Ishikawa (cell line): ENCODE measurements at regions not wholly inside any gene's neighbourhood (a gene's known extent, or its start where the extent isn't known, plus 50 kb on each side); places are given as distances from the start of the nearest gene placed in this dataset.

Experiments
- CEBPB ChIP-seq: IDR thresholded peaks from 2 replicates; pipeline ENCODE4 v1.6.1; 2012
- CREB1 ChIP-seq: IDR thresholded peaks from 2 replicates; pipeline ENCODE4 v1.6.1; 2012; ENCODE audit warnings: low read depth
- EP300 ChIP-seq: IDR thresholded peaks from 2 replicates; pipeline ENCODE4 v1.6.1; 2012; ENCODE audit warnings: borderline replicate concordance
- FOXM1 ChIP-seq: IDR thresholded peaks from 2 replicates; pipeline ENCODE4 v1.6.1; 2012; ENCODE audit warnings: low read depth, borderline replicate concordance
- TAF1 ChIP-seq: IDR thresholded peaks from 2 replicates; pipeline ENCODE4 v1.6.1; 2012; ENCODE audit warnings: low read depth, mild to moderate bottlenecking
- TCF12 ChIP-seq: IDR thresholded peaks from 2 replicates; pipeline ENCODE4 v1.6.1; 2012; ENCODE audit warnings: low read depth
- YY1 ChIP-seq: IDR thresholded peaks from 2 replicates; pipeline ENCODE4 v1.6.1; 2012; ENCODE audit warnings: low read depth
- ZBTB7A ChIP-seq: IDR thresholded peaks from 2 replicates; pipeline ENCODE4 v1.6.1; 2012; ENCODE audit warnings: low read depth
- TF ChIP-seq, protein P1 (sequence below): IDR thresholded peaks from 2 replicates; pipeline ENCODE4 v1.6.1; 2012
- TF ChIP-seq, protein P2 (sequence below): IDR thresholded peaks from 2 replicates; pipeline ENCODE4 v1.6.1; 2012

DNA sequence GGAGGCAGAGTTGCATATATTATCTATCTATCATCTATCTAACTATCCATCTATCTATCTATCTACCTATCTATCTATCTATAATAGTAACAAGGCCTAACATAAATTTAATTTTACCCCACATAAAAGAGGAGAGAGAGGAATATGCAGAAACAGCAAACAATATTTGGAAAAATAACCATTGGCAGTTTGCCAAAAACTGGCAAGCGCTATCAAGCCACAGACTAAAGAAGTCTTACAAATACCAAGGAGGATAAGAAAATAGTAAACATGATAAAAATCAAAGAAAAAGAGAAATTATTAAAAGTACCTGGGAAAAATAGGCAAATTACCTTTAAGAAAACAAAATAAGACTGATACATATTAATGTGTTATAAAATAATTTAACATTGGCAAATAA is 230.8 kb downstream of the CPXCR1 start:
- TF ChIP-seq CEBPB (no peak), YY1 (no peak), TCF12 (no peak), FOXM1 (no peak), CREB1 (no peak), ZBTB7A (no peak), TAF1 (no peak), EP300 (no peak)
- TF ChIP-seq, protein P1, sequence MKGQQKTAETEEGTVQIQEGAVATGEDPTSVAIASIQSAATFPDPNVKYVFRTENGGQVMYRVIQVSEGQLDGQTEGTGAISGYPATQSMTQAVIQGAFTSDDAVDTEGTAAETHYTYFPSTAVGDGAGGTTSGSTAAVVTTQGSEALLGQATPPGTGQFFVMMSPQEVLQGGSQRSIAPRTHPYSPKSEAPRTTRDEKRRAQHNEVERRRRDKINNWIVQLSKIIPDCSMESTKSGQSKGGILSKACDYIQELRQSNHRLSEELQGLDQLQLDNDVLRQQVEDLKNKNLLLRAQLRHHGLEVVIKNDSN = no peak
- TF ChIP-seq, protein P2, sequence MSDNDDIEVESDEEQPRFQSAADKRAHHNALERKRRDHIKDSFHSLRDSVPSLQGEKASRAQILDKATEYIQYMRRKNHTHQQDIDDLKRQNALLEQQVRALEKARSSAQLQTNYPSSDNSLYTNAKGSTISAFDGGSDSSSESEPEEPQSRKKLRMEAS = no peak
